Fibroblast of skin of right biceps (primary cell): ENCODE measurements at regions not wholly inside any gene's neighbourhood (a gene's known extent, or its start where the extent isn't known, plus 50 kb on each side); places are given as distances from the start of the nearest gene placed in this dataset.
"Not testable (repeated sequence)": the region's sequence is repeated elsewhere in the genome, so short reads cannot be mapped to it uniquely, and the experiment has no call there.

Experiments used
- DNase-seq: peaks from one replicate; pipeline ENCODE4 v3.0.0-alpha.2; 2013

GRCh38 chr16:63442246-63442645 is 1406.0 kb upstream of the CDH8 start:
- DNase-seq, result no peak

- DNase-seq, result no peak
These were observed 1390.1 kb upstream of the CDH8 start for GRCh38 chr16:63426275-63426870.

GRCh38 chr16:63422715-63423114 is 1386.5 kb upstream of the CDH8 start:
- no peak for DNase-seq

- no peak for DNase-seq
These were observed 1380.5 kb upstream of the CDH8 start for GRCh38 chr16:63416712-63417111.

GRCh38 chr16:63415014-63415413 is 1378.8 kb upstream of the CDH8 start:
- no peak for DNase-seq

- DNase-seq, result no peak
These were observed 1374.4 kb upstream of the CDH8 start for GRCh38 chr16:63410594-63410993.

GRCh38 chr16:63403792-63404191 is 1367.6 kb upstream of the CDH8 start:
- DNase-seq, result no peak

GRCh38 chr16:63388277-63388676 is 1352.0 kb upstream of the CDH8 start:
- DNase-seq, result not testable (repeated sequence)

GRCh38 chr16:63385714-63386432 is 1349.6 kb upstream of the CDH8 start:
- no peak for DNase-seq

GRCh38 chr16:63373744-63374143 is 1337.5 kb upstream of the CDH8 start:
- DNase-seq, result peak; percentile 60

GRCh38 chr16:63372815-63373214 is 1336.6 kb upstream of the CDH8 start:
- DNase-seq, result peak; percentile 12

GRCh38 chr16:63372283-63372682 is 1336.0 kb upstream of the CDH8 start:
- DNase-seq, result no peak

GRCh38 chr16:63365649-63366304 is 1329.5 kb upstream of the CDH8 start:
- DNase-seq, result no peak

- no peak for DNase-seq
These were observed 1327.5 kb upstream of the CDH8 start for GRCh38 chr16:63363738-63364137.

GRCh38 chr16:63361032-63361624 is 1324.9 kb upstream of the CDH8 start:
- DNase-seq, result peak; percentile 62

- DNase-seq, result no peak
These were observed 1313.7 kb upstream of the CDH8 start for GRCh38 chr16:63349961-63350360.

- no peak for DNase-seq
These were observed 1309.8 kb upstream of the CDH8 start for GRCh38 chr16:63346000-63346399.

- no peak for DNase-seq
These were observed 1301.0 kb upstream of the CDH8 start for GRCh38 chr16:63337264-63337663.

- DNase-seq, result no peak
These were observed 1294.9 kb upstream of the CDH8 start for GRCh38 chr16:63331111-63331510.

- no peak for DNase-seq
These were observed 1290.6 kb upstream of the CDH8 start for GRCh38 chr16:63326736-63327339.

GRCh38 chr16:63323722-63324705 is 1287.8 kb upstream of the CDH8 start:
- DNase-seq, result peak; percentile 57

GRCh38 chr16:63323055-63323454 is 1286.8 kb upstream of the CDH8 start:
- DNase-seq, result peak; percentile 82
